ENCODE measurements at regions not wholly inside any gene's neighbourhood (a gene's known extent, or its start where the extent isn't known, plus 50 kb on each side); places are given as distances from the start of the nearest gene placed in this dataset.

- Histone ChIP-seq H3K27me3 (ENCODE audit: control insufficient read depth in 2 of 2, insufficient read depth in 2 of 2, low read length in 2 of 2) (no peaks in the 10 kb centered on the region), H3K4me1 (replicated peaks in 1 of 2; ENCODE audit: control insufficient read depth in 2 of 2, insufficient read depth in 2 of 2, low read length in 2 of 2) (no peaks in the 10 kb centered on the region), H3K4me2 (ENCODE audit: insufficient read depth, low read length) (no peak overlapping the region), H3K27ac (ENCODE audit: extremely low read depth, low read depth, low read length) (no peak overlapping the region), H3K79me2 (ENCODE audit: control insufficient read depth, insufficient read depth, low read length) (no peaks in the 10 kb centered on the region), H3K9ac (ENCODE audit: insufficient read depth in 1 of 2, low read depth in 2 of 2, low read length in 2 of 2) (no peak overlapping the region), H3K9me3 (replicated peaks; ENCODE audit: control insufficient read depth, insufficient read depth, low read depth, low read length) (no peaks in the 10 kb centered on the region), H3K9me1 (ENCODE audit: control insufficient read depth, insufficient read depth, low read length) (no peaks in the 10 kb centered on the region), H2AFZ (ENCODE audit: low read depth, low read length) (peak overlapping the region; percentile 5; the same call in 1 of the 2 replicates), H4K20me1 (replicated peaks; ENCODE audit: control insufficient read depth, insufficient read depth, low read length) (no peaks in the 10 kb centered on the region), H3K36me3 (ENCODE audit: control insufficient read depth, insufficient read depth, low read length) (no peaks in the 10 kb centered on the region), H3K4me3 (no peak overlapping the region)
- BruUV-seq (replicated peaks) = no TSS peak
- FAIRE-seq = no peak
- ATAC-seq = peak; percentile 67; the same call in 2 of the 3 replicates
- CTCF ChIA-PET (ENCODE audit: low intra/inter-chr PET ratio) = no interaction called here
- intact Hi-C loops (cut with micrococcal nuclease) (no loop called here), in situ Hi-C loops (cut with MboI) (no loop called here)
- DNase-seq (ENCODE audit: extremely low read depth in 1 of 4, low spot score in 3 of 4) = no peak
- WGBS (ENCODE audit: insufficient coverage, low coverage, missing lambda C conversion rate) = 0% methylated on average over 4 of the region's 4 CpGs
- POLR2A ChIA-PET = interaction anchor here (1.3 kb wide), 1 partner anchor 13 kb away, joined by 3 read pairs; no protein-coding TSS in a partner anchor
- TF ChIP-seq E4F1 (CRISPR knock-in tag; IDR thresholded peaks at IDR 0.05; ENCODE audit: borderline replicate concordance) = no peak
- no peak for TF ChIP-seq ILK (tag; IDR thresholded peaks at IDR 0.05; ENCODE audit: borderline replicate concordance, low read depth)
- no peak for TF ChIP-seq HCFC1 (IDR thresholded peaks at IDR 0.05; ENCODE audit: low read depth, low read length)
- TF ChIP-seq MAFF (IDR thresholded peaks at IDR 0.05; ENCODE audit: low read length) = peak; percentile 62
- peak; percentile 71 for TF ChIP-seq ZNF316 (IDR thresholded peaks at IDR 0.05)
- no peak for TF ChIP-seq YBX1 (IDR thresholded peaks at IDR 0.05)
- peak; percentile 41; the same call in 1 of the 2 replicates for TF ChIP-seq MAFK (IDR thresholded peaks at IDR 0.05; ENCODE audit: low read length)
- TF ChIP-seq NR0B1 (IDR thresholded peaks at IDR 0.05; ENCODE audit: partially characterized antibody) = no peak
- TF ChIP-seq FOXJ2 (tag; IDR thresholded peaks at IDR 0.05) = no peak
- no peak for TF ChIP-seq ZBTB5 (IDR thresholded peaks at IDR 0.05)
- no peak for TF ChIP-seq PYGO2 (tag; IDR thresholded peaks at IDR 0.05)
- TF ChIP-seq TCFL5 (CRISPR knock-in tag; conservative IDR thresholded peaks at IDR 0.05) = no peak
- no peak for TF ChIP-seq CXXC5 (CRISPR knock-in tag; IDR thresholded peaks at IDR 0.05)
- no peak for TF ChIP-seq SMARCC2 (IDR thresholded peaks at IDR 0.05; ENCODE audit: low read depth)
- peak; percentile 75 for TF ChIP-seq ZBTB17 (CRISPR knock-in tag; IDR thresholded peaks at IDR 0.05)
- TF ChIP-seq ETS2 (tag; IDR thresholded peaks at IDR 0.05; ENCODE audit: borderline replicate concordance, poor library complexity, severe bottlenecking) = no peak
- peak; percentile 72 for TF ChIP-seq NFE2 (IDR thresholded peaks at IDR 0.05; ENCODE audit: low read depth)
- no peak for TF ChIP-seq FOXJ3 (CRISPR knock-in tag; IDR thresholded peaks at IDR 0.05)
- peak; percentile 87 for TF ChIP-seq BACH1 (tag; IDR thresholded peaks at IDR 0.05)
Measured at GRCh38 chr2:179344280-179344964, 79.8 kb upstream of the SESTD1 start.

All from K562 (cell line).